A172 (cell line): ENCODE measurements at regions not wholly inside any gene's neighbourhood (a gene's known extent, or its start where the extent isn't known, plus 50 kb on each side); places are given as distances from the start of the nearest gene placed in this dataset.
"Not testable (repeated sequence)": the region's sequence is repeated elsewhere in the genome, so short reads cannot be mapped to it uniquely, and the experiment has no call there.

Experiments
- DNase-seq: peaks from one replicate; pipeline ENCODE4 v3.0.0-alpha.2; 2015; ENCODE audit warnings: low spot score

GRCh38 chrY:17511984-17512383 lies 368.0 kb downstream of the CDY2B start:
- DNase-seq: not testable (repeated sequence)

DNA sequence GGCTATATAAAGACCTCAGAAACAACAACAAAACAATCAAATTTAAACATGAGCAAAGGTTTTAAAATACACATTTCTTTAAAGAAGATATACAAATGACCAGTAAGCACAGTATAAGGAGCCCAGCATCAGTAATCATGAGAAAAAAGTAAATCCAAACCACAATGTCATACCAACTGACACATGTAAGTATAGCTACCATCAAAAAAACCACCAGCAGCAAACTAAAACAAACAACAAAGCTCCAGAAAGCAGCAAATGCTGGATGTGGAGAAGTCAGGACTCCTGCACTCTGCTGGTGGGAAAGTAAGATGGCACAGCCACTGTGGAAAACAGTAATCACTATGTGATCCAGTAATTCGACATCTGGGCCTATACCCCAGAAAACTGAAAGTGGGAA lies 368.5 kb downstream of the CDY2B start:
- DNase-seq: not testable (repeated sequence)

- not testable (repeated sequence) for DNase-seq
Measured at GRCh38 chrY:17505834-17506233, 374.2 kb downstream of the CDY2B start.

- DNase-seq: not testable (repeated sequence)
Measured at GRCh38 chrY:17484763-17485162, 395.3 kb downstream of the CDY2B start.

GRCh38 chrY:17484157-17484556 lies 395.9 kb downstream of the CDY2B start:
- not testable (repeated sequence) for DNase-seq

DNA sequence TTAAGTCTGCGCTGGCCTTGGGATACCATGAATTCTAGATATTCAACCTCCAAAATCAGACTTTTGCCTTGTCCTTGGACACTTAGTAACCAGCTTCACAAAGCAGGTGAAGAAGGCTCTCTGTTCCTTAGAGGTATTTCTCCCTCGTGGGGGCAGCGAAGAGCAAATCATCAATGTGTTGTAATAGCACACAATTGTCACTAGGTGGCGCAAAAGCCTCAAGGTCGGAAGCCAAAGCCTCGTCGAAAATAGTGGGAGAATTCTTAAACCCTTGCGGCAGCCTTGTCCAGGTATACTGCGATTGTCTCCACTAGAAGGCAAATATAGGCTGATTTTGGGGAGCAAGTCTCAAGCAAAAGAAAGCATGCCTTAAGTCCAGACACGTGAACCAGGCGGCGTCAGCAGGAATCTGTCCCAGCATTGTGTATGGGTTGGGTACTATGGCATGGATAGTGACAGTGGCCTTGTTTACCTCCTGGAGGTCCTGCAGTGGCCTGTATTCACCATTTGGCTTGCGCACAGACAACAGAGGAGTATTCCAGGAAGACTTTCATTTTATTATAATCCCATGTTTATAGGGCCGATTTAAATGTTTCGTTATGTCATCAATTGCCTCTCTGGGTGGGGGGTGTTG lies 398.5 kb downstream of the CDY2B start:
- not testable (repeated sequence) for DNase-seq

GRCh38 chrY:17472068-17472467 lies 408.0 kb downstream of the CDY2B start:
- not testable (repeated sequence) for DNase-seq

- not testable (repeated sequence) for DNase-seq
Measured at GRCh38 chrY:17459753-17460152, 420.3 kb downstream of the CDY2B start.

- peak; percentile 34 for DNase-seq
Measured at GRCh38 chrY:17430570-17431166, 449.4 kb downstream of the CDY2B start.

- peak; percentile 73 for DNase-seq
Measured at GRCh38 chrY:17398336-17399072, 481.5 kb downstream of the CDY2B start.

DNA sequence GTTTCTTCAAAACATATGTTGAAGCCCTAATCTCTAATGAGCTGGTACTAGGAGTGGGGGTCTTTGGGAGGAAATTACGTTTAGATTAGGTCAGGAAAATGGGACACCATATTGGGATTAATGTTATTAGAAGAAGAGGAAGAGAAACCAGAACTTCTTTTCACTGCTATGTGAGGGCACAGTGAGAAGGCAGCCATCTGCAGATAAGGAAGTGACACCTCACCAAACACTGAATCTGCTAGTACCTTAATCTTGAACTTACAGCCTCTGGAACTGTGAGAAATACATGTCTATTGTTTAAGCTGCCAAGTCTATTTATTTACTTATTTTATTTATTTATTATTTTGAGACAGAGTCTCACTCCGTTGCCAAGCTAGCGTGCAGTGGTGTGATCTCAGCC lies 482.4 kb downstream of the CDY2B start:
- DNase-seq: no peak

- no peak for DNase-seq
Measured at GRCh38 chrY:17381431-17382070, 498.5 kb downstream of the CDY2B start.

GRCh38 chrY:17378326-17378725 lies 501.7 kb downstream of the CDY2B start:
- no peak for DNase-seq

DNA sequence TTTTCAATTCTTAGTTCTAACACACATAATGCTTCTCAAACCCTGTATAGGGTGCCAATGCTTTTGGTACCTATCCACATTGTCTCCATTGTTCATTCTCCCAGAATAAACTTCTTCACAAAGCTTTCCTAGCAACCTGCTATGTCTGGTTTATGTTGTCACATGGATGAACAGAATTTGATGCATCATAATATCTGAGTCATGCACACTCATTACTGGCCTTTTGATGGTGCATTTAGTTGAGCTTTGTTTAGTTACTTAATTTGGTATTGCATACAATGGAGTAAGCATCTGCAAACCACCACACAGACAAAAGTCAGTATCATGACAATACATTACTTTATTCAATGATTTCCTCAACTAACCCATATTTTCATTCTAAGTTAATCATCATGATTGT lies 511.6 kb downstream of the CDY2B start:
- DNase-seq: peak; percentile 6

- no peak for DNase-seq
Measured at GRCh38 chrY:17366400-17366799, 513.6 kb downstream of the CDY2B start.

- peak; percentile 4 for DNase-seq
Measured at GRCh38 chrY:17339028-17339427, 541.0 kb downstream of the CDY2B start.

DNA sequence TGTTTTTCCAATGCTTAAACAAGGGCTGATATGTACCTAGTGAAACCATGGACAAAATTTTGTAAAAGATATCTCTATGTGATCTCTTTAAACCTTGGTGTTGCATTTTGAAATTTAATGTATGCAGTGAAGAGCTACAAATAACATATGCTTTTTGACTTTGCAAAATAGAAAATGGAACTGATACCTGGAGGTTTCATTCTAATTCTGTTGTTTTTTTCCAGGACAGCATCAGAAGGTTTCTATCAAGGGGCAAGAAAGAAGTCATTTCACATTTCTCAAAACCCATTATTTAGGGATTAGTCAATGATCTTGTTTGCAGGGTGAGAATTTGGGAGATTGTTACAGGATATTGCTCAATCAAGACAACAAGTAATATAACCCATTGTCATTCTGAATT lies 549.3 kb downstream of the CDY2B start:
- no peak for DNase-seq

GRCh38 chrY:17319916-17320315 lies 560.1 kb downstream of the CDY2B start:
- DNase-seq: peak; percentile 69

DNA sequence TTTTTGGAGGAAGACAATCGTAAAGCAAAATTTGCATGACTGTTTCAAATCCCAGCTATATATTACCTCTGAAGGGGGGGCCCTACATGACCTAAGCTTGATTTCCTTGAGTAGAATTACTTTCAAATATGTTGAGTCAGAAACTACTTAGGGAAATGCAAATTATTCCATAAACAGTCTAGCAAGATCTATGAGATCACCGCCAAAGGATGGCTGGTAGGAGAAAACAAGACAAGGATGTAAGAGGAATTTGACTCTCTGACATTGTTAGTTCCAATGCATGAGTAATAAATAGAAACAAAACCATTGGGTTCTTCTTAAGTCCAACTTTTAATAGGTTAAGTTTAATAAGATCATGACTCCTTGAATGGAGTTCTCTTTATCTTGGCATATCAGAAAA lies 561.4 kb downstream of the CDY2B start:
- peak; percentile 6 for DNase-seq

- no peak for DNase-seq
Measured at GRCh38 chrY:17277056-17277455, 603.0 kb downstream of the CDY2B start.

DNA sequence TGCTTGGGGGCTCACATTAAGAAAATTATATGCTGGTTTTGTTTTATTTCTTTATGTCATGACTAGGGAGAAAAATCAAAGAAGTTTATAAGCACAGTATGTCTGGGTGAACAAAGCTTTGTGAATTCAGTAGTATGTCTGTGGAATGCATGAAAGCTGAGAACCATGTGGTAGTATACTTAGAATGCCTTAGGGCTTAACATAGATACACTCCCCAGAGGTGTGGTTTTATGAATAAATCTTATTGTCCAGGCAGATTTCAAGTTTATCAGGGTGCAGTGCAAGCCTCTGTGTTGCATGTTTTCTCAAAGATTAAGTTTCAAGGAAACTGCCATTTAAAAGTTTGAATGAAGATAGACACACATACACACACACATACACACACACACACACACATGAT lies 620.5 kb downstream of the CDY2B start:
- no peak for DNase-seq

DNA sequence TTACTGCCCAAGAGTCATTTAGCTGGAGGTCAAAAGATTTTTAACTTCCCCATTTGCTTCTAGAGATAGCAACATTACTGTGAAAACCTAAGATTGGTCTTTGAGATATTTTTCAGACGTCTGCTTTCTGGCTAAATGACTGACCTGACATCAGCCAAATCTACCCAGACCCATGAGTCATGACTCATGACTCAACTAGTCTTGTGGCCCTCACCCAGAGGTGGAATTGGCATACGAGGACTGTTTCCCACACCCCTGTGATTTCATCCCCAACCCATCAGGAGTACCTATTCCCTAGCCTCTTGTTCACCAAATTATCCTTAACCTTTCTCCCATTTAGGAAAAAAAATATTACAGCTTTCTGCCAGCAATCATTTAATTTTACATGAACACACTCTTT lies 641.6 kb downstream of the CDY2B start:
- peak; percentile 79 for DNase-seq

DNA sequence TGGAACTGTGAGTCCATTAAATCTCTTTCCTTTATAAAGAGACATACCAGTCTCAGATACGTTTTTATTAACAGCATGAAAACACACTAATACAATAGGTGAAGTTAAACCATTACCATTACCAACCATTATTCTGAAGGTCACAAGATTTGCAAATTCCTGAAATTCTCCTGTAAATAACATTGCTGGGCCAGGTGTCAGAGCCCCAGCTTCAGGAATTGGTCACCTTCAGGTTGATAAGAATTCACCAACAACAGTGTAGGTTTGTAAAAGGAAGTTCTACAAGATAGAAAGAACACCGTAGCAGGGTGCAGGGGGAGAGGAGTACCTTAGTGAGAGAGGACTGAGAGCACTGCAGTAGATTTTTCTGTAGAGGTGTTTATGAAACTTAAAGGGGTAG lies 644.3 kb downstream of the CDY2B start:
- no peak for DNase-seq
